Mesodermal cell (in vitro differentiated cells): ENCODE measurements at regions not wholly inside any gene's neighbourhood (a gene's known extent, or its start where the extent isn't known, plus 50 kb on each side); places are given as distances from the start of the nearest gene placed in this dataset.

Experiments
- H3K27ac ChIP-seq: 2 replicates; pipeline ENCODE4 v1.7.0; 2013; ENCODE audit warnings: mild to moderate bottlenecking, low read depth, low read length, moderate library complexity; ENCODE audit not compliant: severe bottlenecking
- H3K36me3 ChIP-seq: 2 replicates; pipeline ENCODE4 v1.7.1; 2013; ENCODE audit warnings: mild to moderate bottlenecking, low read length, moderate library complexity; ENCODE audit not compliant: control insufficient read depth, insufficient read depth
- H3K4me1 ChIP-seq: one replicate; pipeline ENCODE4 v1.7.1; 2013; ENCODE audit warnings: mild to moderate bottlenecking, low read length; ENCODE audit not compliant: insufficient read depth, control insufficient read depth, poor library complexity, severe bottlenecking
- H3K4me3 ChIP-seq: 2 replicates; pipeline ENCODE4 v1.7.0; 2013; ENCODE audit warnings: low read length, control low read depth, mild to moderate bottlenecking; ENCODE audit not compliant: insufficient read depth, poor library complexity, severe bottlenecking; ENCODE audit errors: extremely low read depth
- H3K9me3 ChIP-seq: 2 replicates; pipeline ENCODE4 v1.7.1; 2013; ENCODE audit warnings: mild to moderate bottlenecking, low read length, moderate library complexity; ENCODE audit not compliant: control insufficient read depth
- WGBS, 2 experiments: methylation state at CpG; one replicate each; pipeline ENCODE4 v1.1.5; 2013; ENCODE audit warnings: missing lambda C conversion rate in 2 of 2; ENCODE audit not compliant: insufficient coverage in 2 of 2; 5-methylcytosine and 5-hydroxymethylcytosine counted together

DNA sequence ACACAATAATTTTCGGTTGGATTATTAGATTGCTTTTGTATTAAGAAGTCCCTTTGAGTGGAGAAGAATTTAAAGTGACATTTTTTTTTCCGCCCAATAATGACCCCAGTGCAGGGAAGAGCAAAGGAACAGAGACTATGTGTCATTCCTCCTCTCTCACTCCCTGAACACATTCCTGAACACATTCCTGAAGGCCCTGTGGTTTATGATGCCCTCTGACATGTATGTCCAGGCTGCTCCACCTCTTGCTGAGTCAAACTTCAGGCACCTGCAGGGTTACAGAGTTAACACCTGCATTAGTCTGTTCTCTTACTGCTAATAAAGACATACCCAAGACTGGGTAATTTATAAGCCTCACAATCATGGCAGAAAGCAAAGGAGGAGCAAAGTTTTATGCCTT, 704.0 kb upstream of the LRRN3 start:
- no CpG with 5 or more reads among the region's 2 CpGs for WGBS, 2 experiments
- H3K9me3 ChIP-seq: no peaks in the 10 kb centered on the region
- H3K4me1 ChIP-seq: peaks cover 19% of the 10 kb centered on the region
- peak overlapping the region; percentile 6 for H3K27ac ChIP-seq
- no peak overlapping the region for H3K4me3 ChIP-seq
- H3K36me3 ChIP-seq: no peaks in the 10 kb centered on the region

DNA sequence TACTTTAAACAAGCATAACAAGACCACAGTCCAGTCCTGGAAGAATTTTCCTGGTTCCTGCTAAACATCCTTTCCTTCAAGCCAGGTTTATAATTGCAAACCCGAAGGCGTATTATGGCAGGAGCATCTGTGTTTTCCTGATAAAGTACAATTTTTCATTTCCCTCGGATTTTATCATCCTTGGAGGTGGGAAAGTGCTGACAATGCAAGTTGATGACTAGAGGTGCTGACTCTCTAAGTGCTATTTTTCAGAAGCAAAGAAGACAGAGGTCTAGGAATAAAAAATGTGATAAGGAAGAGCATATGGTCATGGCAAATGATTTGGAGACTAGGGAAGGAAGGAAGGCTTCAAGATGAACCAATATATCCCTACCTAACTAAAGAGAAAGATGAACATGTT, 703.2 kb upstream of the LRRN3 start:
- WGBS, 2 experiments: 100% methylated on average over 2 of the region's 3 CpGs; no CpG with 5 or more reads in 1 of the 2 experiments
- Histone ChIP-seq H3K4me3 (no peak overlapping the region), H3K27ac (no peak overlapping the region), H3K9me3 (no peaks in the 10 kb centered on the region), H3K4me1 (peaks cover 19% of the 10 kb centered on the region), H3K36me3 (no peaks in the 10 kb centered on the region)

DNA sequence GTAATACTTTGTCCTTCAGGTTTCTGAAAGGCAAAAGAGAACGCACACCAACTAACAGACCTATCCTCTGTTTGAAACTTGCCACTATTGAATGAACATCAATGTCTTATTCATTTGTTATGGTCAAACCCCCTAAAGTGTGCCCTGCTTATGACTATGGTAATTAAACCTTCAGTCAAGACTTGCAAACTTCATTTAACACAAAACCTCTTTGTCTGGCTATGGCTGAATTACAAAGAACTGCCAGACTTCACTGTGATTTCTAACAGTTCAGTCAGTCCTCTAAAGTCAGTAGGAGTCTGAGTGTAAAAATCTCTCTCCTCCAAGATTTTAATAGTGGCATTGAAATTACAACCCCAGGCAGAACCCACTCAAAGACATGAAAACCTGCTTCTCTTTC, 702.5 kb upstream of the LRRN3 start:
- WGBS, 2 experiments: 71% methylated on average over 1 of the region's 1 CpG; no CpG with 5 or more reads in 1 of the 2 experiments
- Histone ChIP-seq H3K9me3 (no peaks in the 10 kb centered on the region), H3K27ac (peak overlapping the region; percentile 48), H3K4me1 (peaks cover 13% of the 10 kb centered on the region), H3K4me3 (no peak overlapping the region), H3K36me3 (no peaks in the 10 kb centered on the region)

GRCh38 chr7:110396021-110396420, 694.9 kb upstream of the LRRN3 start:
- H3K9me3 ChIP-seq: no peaks in the 10 kb centered on the region
- H3K4me1 ChIP-seq: no peaks in the 10 kb centered on the region
- no peak overlapping the region for H3K4me3 ChIP-seq
- no peak overlapping the region for H3K27ac ChIP-seq
- no peaks in the 10 kb centered on the region for H3K36me3 ChIP-seq

GRCh38 chr7:110397927-110398660, 692.8 kb upstream of the LRRN3 start:
- H3K4me3 ChIP-seq: no peak overlapping the region
- WGBS, 2 experiments: 83 to 100% methylated on average over 1 to 2 of the region's 6 CpGs
- no peaks in the 10 kb centered on the region for H3K36me3 ChIP-seq
- no peak overlapping the region for H3K27ac ChIP-seq
- H3K4me1 ChIP-seq: no peaks in the 10 kb centered on the region
- H3K9me3 ChIP-seq: no peaks in the 10 kb centered on the region

DNA sequence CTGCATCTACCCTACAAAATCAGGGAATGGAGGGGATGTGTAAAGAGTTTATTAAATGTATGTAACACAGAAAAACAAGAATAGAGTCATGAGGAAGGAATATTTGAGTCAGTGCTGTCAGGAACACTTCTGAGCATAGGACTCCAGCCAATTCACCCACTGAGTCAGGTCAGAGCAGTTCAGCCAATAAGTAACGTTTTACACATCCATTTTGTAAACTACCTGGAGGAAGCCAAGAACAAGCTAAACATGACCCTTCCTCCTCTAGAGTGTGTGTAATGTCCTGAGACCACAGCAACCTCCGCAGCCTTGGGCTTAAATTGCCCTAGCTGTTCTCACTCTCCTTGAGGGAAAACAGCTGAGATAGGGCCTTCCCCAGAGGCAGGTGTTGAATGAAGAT, 691.5 kb upstream of the LRRN3 start:
- 77% methylated on average over 2 of the region's 2 CpGs; no CpG with 5 or more reads in 1 of the 2 experiments for WGBS, 2 experiments
- no peaks in the 10 kb centered on the region for H3K9me3 ChIP-seq

GRCh38 chr7:110400411-110400810, 690.5 kb upstream of the LRRN3 start:
- Histone ChIP-seq H3K4me3 (no peak overlapping the region), H3K9me3 (no peaks in the 10 kb centered on the region), H3K4me1 (no peaks in the 10 kb centered on the region), H3K36me3 (no peaks in the 10 kb centered on the region), H3K27ac (no peak overlapping the region)
- WGBS, 2 experiments: 82% methylated on average over 2 of the region's 2 CpGs; no CpG with 5 or more reads in 1 of the 2 experiments

More for the DNA sequence above, 691.5 kb upstream of the LRRN3 start:
- no peak overlapping the region for H3K27ac ChIP-seq
- H3K4me3 ChIP-seq: no peak overlapping the region
- H3K36me3 ChIP-seq: no peaks in the 10 kb centered on the region
- no peaks in the 10 kb centered on the region for H3K4me1 ChIP-seq

- H3K4me1 ChIP-seq: no peaks in the 10 kb centered on the region
- WGBS, 2 experiments: 50 to 100% methylated on average over 1 of the region's 3 CpGs
- H3K4me3 ChIP-seq: no peak overlapping the region
Observed at GRCh38 chr7:110407242-110407641, 683.7 kb upstream of the LRRN3 start.

DNA sequence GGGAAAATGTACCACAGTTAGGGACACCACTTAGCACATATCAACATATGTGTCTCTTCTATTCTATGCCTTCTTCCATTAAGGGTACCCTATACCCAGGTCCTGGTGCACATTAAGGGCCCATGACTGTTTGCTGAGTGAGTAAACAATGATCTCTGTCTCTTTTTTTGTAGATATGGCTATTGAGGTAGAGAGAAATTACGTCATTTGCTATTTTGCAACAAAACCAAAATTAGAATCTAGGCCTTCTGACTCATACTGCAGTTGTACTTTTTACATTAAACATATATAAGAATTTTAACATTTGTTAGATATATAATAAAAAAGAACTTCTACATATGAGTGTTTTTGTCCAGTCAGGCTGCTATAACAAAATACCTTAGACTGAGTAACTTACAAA, 683.2 kb upstream of the LRRN3 start:
- no peaks in the 10 kb centered on the region for H3K9me3 ChIP-seq
- H3K4me3 ChIP-seq: no peak overlapping the region
- no CpG with 5 or more reads among the region's 1 CpG for WGBS, 2 experiments
- H3K27ac ChIP-seq: no peak overlapping the region
- no peaks in the 10 kb centered on the region for H3K36me3 ChIP-seq
- H3K4me1 ChIP-seq: no peaks in the 10 kb centered on the region

More at GRCh38 chr7:110407242-110407641, 683.7 kb upstream of the LRRN3 start:
- no peaks in the 10 kb centered on the region for H3K9me3 ChIP-seq
- H3K36me3 ChIP-seq: no peaks in the 10 kb centered on the region
- no peak overlapping the region for H3K27ac ChIP-seq

- H3K4me3 ChIP-seq: no peak overlapping the region
- no peaks in the 10 kb centered on the region for H3K9me3 ChIP-seq
- no CpG with 5 or more reads among the region's 1 CpG for WGBS, 2 experiments
- no peak overlapping the region for H3K27ac ChIP-seq
- no peaks in the 10 kb centered on the region for H3K36me3 ChIP-seq
- H3K4me1 ChIP-seq: no peaks in the 10 kb centered on the region
Observed at GRCh38 chr7:110412614-110413013, 678.3 kb upstream of the LRRN3 start.

GRCh38 chr7:110413038-110413437, 677.9 kb upstream of the LRRN3 start:
- no peaks in the 10 kb centered on the region for H3K9me3 ChIP-seq
- no peak overlapping the region for H3K27ac ChIP-seq

More at GRCh38 chr7:110413038-110413437, 677.9 kb upstream of the LRRN3 start:
- Histone ChIP-seq H3K36me3 (no peaks in the 10 kb centered on the region), H3K4me3 (no peak overlapping the region), H3K4me1 (no peaks in the 10 kb centered on the region)
